HFF-Myc (cell line): ENCODE measurements at regions not wholly inside any gene's neighbourhood (a gene's known extent, or its start where the extent isn't known, plus 50 kb on each side); places are given as distances from the start of the nearest gene placed in this dataset.

Experiments used
- DNase-seq: peaks from one replicate; pipeline ENCODE4 v3.0.0-alpha.2; 2011; ENCODE audit warnings: low read depth; ENCODE audit errors: extremely low read depth
- H3K4me3 ChIP-seq: replicated peaks from 2 replicates; pipeline ENCODE4 v1.5.1; 2011; ENCODE audit warnings: low read depth, mild to moderate bottlenecking, control low read depth, low read length
- TF ChIP-seq, protein P1 (sequence below): IDR thresholded peaks from 2 replicates; pipeline ENCODE4 v1.5.1; 2012; ENCODE audit warnings: mild to moderate bottlenecking, low read depth, low read length, control low read depth; ENCODE audit errors: missing control alignments

DNA sequence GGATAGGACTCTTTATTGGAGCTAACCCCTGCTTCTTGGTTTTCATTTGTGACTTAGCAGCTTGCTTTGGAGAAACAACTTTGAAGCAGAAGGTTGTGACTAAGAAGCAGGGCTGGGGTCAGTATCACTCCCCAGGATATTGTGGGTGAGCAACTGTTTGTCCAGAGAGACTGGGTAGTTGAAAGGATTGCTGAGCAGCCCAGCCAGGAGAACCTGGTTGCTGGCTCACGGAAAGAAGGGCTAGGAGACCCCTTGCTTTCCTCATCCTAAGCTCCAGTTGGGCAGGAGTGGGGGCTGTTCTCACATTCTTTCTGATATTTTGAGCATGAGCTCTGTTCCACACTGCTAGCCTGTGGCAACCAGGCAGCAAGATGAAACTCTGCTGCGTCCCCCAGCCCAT lies 151.2 kb downstream of the CBLN1 start:
- no peak overlapping the region for H3K4me3 ChIP-seq
- TF ChIP-seq, protein P1, sequence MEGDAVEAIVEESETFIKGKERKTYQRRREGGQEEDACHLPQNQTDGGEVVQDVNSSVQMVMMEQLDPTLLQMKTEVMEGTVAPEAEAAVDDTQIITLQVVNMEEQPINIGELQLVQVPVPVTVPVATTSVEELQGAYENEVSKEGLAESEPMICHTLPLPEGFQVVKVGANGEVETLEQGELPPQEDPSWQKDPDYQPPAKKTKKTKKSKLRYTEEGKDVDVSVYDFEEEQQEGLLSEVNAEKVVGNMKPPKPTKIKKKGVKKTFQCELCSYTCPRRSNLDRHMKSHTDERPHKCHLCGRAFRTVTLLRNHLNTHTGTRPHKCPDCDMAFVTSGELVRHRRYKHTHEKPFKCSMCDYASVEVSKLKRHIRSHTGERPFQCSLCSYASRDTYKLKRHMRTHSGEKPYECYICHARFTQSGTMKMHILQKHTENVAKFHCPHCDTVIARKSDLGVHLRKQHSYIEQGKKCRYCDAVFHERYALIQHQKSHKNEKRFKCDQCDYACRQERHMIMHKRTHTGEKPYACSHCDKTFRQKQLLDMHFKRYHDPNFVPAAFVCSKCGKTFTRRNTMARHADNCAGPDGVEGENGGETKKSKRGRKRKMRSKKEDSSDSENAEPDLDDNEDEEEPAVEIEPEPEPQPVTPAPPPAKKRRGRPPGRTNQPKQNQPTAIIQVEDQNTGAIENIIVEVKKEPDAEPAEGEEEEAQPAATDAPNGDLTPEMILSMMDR, result no peak
- no peak for DNase-seq

DNA sequence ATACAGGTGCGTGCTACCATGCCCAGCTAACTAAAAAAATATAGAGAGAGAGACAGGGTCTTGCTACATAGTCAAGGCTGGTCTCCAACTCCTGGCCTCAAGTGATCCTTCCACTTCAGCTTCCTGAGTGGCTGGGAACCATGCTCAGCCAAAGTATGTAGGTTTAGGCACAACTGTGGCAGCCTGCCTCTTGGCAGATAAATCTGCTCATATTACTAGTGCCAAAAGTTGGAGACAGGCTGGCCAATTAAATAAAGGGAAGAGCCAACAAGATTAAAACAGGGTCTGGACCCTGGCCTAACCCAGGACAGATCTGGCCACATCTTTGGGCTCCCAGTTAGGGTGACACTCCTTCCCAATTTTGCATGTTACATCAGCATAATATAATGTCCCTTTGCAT lies 151.7 kb downstream of the CBLN1 start:
- no peak overlapping the region for H3K4me3 ChIP-seq
- no peak for DNase-seq
- TF ChIP-seq, protein P1, result no peak

DNA sequence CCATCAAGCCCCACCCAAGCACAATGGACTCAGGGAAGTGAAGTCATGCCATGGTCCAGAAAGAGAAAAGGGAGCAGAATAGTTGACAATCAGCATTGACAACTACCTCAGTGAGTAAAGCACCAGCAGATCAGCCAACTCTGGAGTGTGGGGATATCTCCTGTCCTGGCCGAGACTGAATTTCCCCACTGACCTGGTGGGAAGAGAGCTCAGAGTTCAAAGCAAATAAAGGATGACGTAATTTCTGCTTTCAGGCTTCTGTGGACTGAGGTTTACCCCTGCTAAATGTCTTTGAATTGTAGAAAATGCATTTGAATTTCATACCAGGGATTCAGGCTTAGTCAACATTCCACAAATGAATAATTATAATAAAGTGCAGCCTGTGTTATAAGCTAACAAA lies 152.9 kb downstream of the CBLN1 start:
- TF ChIP-seq, protein P1, result no peak
- no peak for DNase-seq
- no peak overlapping the region for H3K4me3 ChIP-seq

- H3K4me3 ChIP-seq, result no peak overlapping the region
- TF ChIP-seq, protein P1, result no peak
- no peak for DNase-seq
Observed at GRCh38 chr16:49127103-49127502, 154.5 kb downstream of the CBLN1 start.

- DNase-seq, result no peak
- TF ChIP-seq, protein P1, result no peak
- H3K4me3 ChIP-seq, result no peak overlapping the region
Observed at GRCh38 chr16:49121636-49122035, 160.0 kb downstream of the CBLN1 start.

- no peak for DNase-seq
- no peak overlapping the region for H3K4me3 ChIP-seq
- TF ChIP-seq, protein P1, result no peak
Observed at GRCh38 chr16:49120631-49121030, 161.0 kb downstream of the CBLN1 start.

DNA sequence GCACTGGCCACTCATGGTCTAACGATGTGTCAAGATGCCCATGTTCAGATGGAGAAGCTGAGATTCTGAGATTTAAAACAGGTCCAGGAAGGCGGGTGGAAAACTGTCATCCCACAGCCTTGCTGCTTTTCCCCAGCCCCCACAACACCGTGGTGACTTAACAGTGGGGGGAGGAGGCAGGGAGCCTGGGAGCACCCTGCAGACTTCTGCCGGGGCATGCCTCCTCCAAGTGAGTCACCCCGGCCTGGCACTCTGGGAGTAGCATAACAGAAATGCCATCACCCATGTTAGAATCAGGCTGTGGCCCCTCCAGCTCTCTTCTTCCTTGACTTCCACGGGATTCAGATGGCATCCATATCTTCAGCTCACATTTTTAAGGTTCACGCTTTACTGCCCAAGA lies 164.8 kb downstream of the CBLN1 start:
- no peak overlapping the region for H3K4me3 ChIP-seq
- DNase-seq, result no peak
- TF ChIP-seq, protein P1, result no peak
